ENCODE measurements at regions not wholly inside any gene's neighbourhood (a gene's known extent, or its start where the extent isn't known, plus 50 kb on each side); places are given as distances from the start of the nearest gene placed in this dataset.

- TF ChIP-seq MAX (IDR thresholded peaks at IDR 0.05; ENCODE audit: low read depth) (no peak), CTCF (IDR thresholded peaks at IDR 0.05) (no peak), TAF1 (IDR thresholded peaks at IDR 0.05; ENCODE audit: borderline replicate concordance, low read depth, low read length) (no peak), EP300 (IDR thresholded peaks at IDR 0.05; ENCODE audit: borderline replicate concordance in 1 of 2, low read depth in 1 of 2, low read length in 1 of 2) (no peak), POLR2AphosphoS5 (IDR thresholded peaks at IDR 0.05; ENCODE audit: low read depth, low read length) (no peak), GATA2 (CRISPR knock-in tag; IDR thresholded peaks at IDR 0.05) (no peak), FOXJ3 (CRISPR knock-in tag; IDR thresholded peaks at IDR 0.05) (no peak)
- TF ChIP-seq, protein P1, sequence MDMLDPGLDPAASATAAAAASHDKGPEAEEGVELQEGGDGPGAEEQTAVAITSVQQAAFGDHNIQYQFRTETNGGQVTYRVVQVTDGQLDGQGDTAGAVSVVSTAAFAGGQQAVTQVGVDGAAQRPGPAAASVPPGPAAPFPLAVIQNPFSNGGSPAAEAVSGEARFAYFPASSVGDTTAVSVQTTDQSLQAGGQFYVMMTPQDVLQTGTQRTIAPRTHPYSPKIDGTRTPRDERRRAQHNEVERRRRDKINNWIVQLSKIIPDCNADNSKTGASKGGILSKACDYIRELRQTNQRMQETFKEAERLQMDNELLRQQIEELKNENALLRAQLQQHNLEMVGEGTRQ (IDR thresholded peaks at IDR 0.05; ENCODE audit: borderline replicate concordance, low read depth, low read length) = no peak
These were observed 126.8 kb downstream of the FAM174B start for GRCh38 chr15:92528736-92529135.

All from SK-N-SH (cell line).